Inflammatory macrophage (primary cell): ENCODE measurements at regions not wholly inside any gene's neighbourhood (a gene's known extent, or its start where the extent isn't known, plus 50 kb on each side); places are given as distances from the start of the nearest gene placed in this dataset.
A peak's percentile ranks its signal among the peaks of the same experiment; 100 is the strongest.
"Not testable (repeated sequence)": the region's sequence is repeated elsewhere in the genome, so short reads cannot be mapped to it uniquely, and the experiment has no call there.

Experiments used
- DNase-seq, 2 donors: peaks; one replicate each; pipeline ENCODE4 v3.0.0-alpha.2; 2020 to 2022

GRCh38 chr1:220942278-220942677 lies 63.0 kb downstream of the HLX start:
- DNase-seq: no peak

GRCh38 chr1:220942914-220943313 lies 63.7 kb downstream of the HLX start:
- not testable (repeated sequence) for DNase-seq

DNA sequence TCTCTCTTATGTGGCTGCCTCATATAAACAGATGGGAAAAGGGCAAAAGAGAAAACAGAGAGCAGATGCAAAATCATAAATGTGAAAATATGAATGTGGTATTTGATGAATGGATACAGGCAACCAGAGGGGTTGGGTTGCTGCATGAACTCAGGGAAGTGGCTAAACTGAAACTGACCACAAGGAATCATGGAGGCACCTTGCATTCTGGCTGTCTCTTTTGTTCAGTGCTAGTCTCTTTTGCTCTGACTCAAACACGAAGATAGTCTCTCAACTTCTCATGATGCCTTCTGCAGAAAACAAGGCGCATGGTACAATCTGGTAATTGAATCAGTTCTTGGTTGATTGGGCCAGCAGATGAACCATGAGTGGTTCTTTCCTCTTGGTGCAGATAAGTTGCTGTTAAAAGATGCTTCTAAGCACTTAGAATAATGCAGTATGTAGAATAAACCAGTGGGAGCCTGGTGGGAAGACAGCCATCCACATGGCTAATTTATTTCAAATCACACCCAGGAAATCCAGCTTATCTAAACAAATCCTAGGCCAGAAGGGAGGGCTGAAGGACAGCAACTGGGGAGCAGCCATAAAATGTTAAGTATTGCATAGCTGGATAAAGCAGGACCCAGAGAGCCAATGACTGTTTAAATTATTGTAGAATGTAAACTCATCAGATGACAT lies 64.2 kb downstream of the HLX start:
- DNase-seq: no peak

DNA sequence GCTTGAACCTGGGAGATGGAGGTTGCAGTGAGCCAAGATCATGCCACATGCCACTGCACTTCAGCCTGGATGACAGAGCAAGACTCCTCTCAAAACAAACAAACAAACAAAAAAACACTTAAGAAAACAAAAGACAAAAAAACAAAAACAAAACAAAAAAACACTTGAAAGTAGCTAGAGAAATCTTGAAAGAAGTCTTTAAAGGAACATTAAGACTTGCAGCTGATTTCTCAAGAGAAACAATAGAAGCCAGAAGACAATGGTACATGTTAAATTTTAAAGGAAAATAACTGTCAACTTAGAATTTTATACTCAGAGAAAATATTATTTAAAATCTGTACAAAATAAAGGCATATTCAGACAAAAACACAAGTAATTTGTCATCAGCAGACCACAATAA lies 71.3 kb downstream of the HLX start:
- peak in 1 of 2 donors; percentile 13 for DNase-seq

DNA sequence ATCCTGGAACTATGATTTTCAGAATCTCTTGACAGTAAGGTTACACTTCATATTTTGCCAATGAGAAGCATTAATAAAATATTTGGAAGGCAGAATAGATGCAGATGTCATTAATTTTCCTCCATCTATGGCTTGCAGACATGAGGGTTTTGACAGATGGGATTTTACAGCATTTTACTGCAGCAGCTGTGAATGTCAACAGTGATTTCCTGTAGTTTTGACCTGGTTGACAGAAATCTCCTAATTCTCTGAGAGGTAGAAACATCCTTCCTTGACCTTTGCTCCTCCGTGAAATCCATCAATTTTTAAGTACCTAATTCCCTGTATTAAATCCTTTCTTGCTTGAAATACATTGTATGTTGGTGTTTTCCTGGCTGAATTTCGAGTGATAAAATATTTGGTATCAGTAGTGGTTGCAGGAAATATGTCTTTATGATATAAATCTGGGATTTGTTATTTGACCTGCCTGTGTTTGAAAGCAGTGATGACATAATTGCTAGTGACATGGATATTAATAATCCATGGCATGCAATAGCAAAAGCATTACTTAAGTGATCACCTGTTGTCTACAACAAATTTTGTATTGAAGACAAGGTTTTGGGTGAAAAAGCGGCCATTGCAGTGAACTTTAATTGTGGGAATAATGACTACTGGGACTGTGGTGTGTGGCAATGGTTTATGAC lies 73.9 kb downstream of the HLX start:
- DNase-seq: no peak

DNA sequence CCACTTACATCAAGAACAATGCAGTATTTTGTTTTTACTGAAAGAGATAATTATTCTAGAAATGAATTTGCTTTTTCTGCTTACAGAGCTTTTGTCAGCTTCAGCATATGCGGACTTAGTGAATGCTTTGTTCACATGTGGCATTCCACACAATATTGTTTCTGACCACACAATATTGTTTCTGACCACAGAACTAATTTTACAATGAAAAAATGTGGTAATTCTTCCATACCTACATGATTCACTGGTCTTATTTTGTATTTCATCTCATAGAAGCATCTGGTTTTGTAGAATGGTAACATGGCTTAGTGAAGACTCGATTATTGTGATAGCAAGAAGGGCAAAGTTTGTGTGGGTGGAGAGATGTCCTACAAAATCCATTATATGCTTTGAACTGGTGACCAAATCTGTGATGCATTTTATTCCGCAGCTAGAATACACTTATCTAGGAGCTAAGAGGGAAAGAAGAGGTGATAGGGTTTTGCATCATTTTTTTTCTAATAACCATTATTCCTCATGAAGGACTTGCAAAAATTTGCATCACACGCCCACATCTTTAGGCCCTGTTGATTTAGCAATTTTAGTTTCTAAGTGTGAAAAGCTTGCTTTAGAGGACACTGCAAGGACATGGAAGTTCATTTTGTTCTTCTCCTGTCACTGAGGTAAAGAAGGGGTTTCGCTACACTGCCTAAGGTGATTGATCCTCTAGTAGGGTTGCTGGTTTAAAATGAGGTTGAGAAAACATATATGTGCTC lies 75.3 kb downstream of the HLX start:
- peak; percentile 20 to 69 for DNase-seq

DNA sequence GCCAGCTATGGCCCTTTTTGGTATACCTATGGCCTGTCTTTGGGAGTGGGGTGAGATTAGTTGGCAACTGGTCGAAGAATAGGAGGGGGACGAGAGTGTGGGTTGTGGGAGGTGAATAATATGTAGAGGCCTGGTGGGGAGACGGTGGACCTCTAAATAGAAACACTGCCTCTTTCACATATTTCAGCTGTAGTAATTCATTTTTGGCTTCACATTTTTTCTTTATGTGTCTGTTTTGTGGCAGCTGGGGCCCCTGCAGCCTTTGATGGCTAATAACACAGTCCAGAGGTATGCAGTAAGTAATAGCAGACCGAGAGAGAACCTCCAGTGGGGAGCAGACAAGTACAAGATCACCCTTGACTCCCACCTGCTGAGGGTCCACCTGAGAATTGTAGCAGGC lies 75.9 kb downstream of the HLX start:
- DNase-seq: no peak

GRCh38 chr1:220956501-220957232 lies 77.4 kb downstream of the HLX start:
- peak; percentile 32 to 55 for DNase-seq

- peak; percentile 94 to 97 for DNase-seq
These were observed 78.0 kb downstream of the HLX start for GRCh38 chr1:220957233-220957605.

GRCh38 chr1:220958234-220958633 lies 79.0 kb downstream of the HLX start:
- DNase-seq: no peak

DNA sequence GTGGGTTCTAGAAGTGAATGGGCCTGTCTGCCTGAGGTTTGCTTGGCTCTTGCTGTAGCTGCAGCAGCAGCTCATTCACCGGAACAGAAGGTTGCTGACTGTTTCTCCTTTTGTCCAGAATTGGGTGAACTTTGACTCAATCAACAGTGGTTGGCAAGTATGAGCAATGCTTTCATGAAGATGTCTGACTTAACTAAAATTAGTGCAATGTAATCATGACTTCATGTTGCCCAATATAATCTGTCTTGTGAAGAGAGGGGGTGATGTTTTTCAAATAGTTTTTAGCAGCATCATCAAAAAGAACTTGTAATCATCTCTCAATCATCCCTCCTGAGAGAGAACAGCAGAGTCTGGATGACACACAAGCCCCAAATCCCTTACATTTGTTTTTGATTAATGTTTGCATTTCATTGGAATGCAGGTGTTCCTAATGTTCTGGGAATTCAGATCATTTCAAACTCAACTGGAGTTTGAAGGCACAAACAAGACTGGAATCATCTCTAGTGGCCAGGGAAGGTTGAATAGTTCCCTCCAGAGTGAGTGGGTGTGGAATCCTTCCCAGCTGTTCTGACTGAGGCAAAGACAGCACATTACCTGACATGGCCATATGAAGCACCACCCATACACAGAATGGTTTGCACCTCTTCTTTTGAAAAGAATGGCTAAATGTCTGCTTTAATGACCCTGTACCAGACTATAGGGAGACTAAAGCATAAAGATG lies 82.9 kb downstream of the HLX start:
- peak; percentile 94 to 97 for DNase-seq

DNA sequence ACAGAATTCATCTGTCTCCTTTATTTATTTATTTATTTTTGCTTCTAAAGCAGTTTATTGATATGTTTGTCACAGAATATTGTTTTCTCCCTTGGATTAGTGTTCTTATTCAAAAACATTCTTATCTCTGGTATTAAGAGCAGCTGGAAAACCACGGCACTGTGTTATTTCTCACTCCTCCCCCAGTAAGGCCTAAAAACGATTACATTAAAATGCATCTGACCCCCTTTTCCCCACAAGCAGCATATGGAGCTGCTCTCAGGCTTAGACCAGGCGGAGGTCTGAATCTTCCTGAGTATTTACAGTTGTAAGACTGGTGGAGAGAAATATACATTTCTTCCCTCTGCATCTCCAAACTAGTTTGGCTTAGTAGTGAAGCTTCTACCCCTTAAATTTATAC lies 86.8 kb downstream of the HLX start:
- DNase-seq: no peak

DNA sequence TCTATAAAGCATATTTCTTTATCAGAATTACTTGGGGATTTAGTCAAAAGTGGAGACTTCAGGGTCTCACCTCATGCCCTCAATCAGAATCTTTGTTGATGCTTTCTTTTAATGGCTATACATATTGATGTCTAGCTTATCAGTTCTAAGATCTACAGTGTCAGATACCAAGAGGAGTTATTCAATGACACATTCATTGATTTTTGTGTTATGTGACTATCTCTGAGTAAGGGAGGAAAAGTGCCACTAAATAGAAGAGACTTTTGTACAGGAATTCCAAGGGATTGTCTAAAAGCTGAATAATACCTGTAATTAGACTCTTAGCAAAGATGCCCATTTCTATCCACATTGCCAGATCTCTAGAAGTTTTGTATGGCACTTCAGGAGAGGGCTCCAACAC lies 87.2 kb downstream of the HLX start:
- no peak for DNase-seq

- no peak for DNase-seq
These were observed 87.8 kb downstream of the HLX start for GRCh38 chr1:220966881-220967611.

GRCh38 chr1:220967911-220968310 lies 88.7 kb downstream of the HLX start:
- peak in 1 of 2 donors; percentile 13 for DNase-seq

GRCh38 chr1:220969281-220969680 lies 90.0 kb downstream of the HLX start:
- DNase-seq: not testable (repeated sequence)

- no peak for DNase-seq
These were observed 91.1 kb downstream of the HLX start for GRCh38 chr1:220970311-220970710.

GRCh38 chr1:220971221-220971620 lies 92.0 kb downstream of the HLX start:
- DNase-seq: no peak

DNA sequence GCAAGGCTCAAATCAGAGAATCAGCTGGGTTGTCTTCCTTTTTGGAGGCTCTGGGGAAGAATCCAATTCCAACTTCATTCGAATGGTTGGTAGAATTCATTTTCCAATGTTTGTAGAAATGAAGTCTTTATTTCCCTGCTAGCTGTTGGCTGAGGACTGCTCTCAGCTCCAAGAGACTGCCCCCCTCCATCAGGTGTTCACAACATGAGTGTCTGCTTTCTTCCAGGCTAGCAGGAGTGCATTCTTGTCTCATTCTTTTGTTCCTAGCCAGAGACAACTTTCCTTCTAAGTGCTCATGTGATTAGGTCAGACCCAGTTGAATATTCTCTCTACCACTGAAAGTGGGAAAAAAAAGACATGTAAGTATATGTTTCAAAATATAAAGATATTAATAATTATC lies 95.2 kb downstream of the HLX start:
- DNase-seq: no peak

- no peak for DNase-seq
These were observed 97.1 kb downstream of the HLX start for GRCh38 chr1:220976390-220976789.

GRCh38 chr1:220979371-220979770 lies 100.1 kb downstream of the HLX start:
- DNase-seq: peak; percentile 67 to 93

- no peak for DNase-seq
These were observed 103.4 kb downstream of the HLX start for GRCh38 chr1:220982686-220983085.
